Mesothelial cell of epicardium (in vitro differentiated cells): ENCODE measurements at regions not wholly inside any gene's neighbourhood (a gene's known extent, or its start where the extent isn't known, plus 50 kb on each side); places are given as distances from the start of the nearest gene placed in this dataset.

Experiments
- DNase-seq, 2 experiments: peaks; one replicate each; pipeline ENCODE4 v3.0.0; 2021; ENCODE audit warnings: low spot score in 2 of 2; ENCODE audit not compliant: unreplicated experiment in 2 of 2
- H3K27ac Mint-ChIP-seq: 2 replicates; pipeline ENCODE4 v1.8.0; 2021; ENCODE audit warnings: mixed read lengths
- H3K27me3 Mint-ChIP-seq: 2 replicates; pipeline ENCODE4 v1.8.0; 2021; ENCODE audit warnings: low read depth, mixed read lengths
- H3K36me3 Mint-ChIP-seq: 2 replicates; pipeline ENCODE4 v1.8.0; 2021; ENCODE audit warnings: mixed read lengths
- H3K4me1 Mint-ChIP-seq: 2 replicates; pipeline ENCODE4 v1.8.0; 2021; ENCODE audit warnings: mixed read lengths
- H3K4me3 Mint-ChIP-seq: 2 replicates; pipeline ENCODE4 v1.8.0; 2021; ENCODE audit warnings: mild to moderate bottlenecking, moderate library complexity, mixed read lengths
- H3K9me3 Mint-ChIP-seq: 2 replicates; pipeline ENCODE4 v1.8.0; 2021; ENCODE audit warnings: mixed read lengths
- TF ChIP-seq, protein P1 (sequence below): fragments of 200-600 bp; sonication (generic); IDR thresholded peaks from one replicate; pipeline ENCODE4 v1.5.0; 2021; ENCODE audit warnings: antibody characterized with exemption; ENCODE audit not compliant: unreplicated experiment

DNA sequence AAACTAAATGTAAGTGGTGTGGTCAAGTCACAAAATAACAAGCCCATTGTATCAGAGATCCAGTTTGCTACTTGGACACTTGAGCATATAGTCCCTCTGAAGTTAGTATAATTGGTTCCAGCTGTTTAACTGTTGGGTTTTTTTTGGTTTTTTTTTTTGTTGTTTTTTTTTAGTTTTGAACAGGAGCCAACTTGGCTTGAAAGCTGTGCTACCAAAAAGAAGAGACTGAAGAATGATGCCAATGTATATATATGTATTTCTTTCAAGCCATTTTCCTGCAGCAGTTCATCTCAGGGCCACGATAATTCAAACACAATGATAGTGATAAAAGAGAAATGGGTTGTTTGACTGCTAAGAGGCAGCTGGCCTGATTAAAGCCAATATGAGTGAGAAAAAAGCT lies 138.3 kb downstream of the PCDH18 start:
- TF ChIP-seq, protein P1, sequence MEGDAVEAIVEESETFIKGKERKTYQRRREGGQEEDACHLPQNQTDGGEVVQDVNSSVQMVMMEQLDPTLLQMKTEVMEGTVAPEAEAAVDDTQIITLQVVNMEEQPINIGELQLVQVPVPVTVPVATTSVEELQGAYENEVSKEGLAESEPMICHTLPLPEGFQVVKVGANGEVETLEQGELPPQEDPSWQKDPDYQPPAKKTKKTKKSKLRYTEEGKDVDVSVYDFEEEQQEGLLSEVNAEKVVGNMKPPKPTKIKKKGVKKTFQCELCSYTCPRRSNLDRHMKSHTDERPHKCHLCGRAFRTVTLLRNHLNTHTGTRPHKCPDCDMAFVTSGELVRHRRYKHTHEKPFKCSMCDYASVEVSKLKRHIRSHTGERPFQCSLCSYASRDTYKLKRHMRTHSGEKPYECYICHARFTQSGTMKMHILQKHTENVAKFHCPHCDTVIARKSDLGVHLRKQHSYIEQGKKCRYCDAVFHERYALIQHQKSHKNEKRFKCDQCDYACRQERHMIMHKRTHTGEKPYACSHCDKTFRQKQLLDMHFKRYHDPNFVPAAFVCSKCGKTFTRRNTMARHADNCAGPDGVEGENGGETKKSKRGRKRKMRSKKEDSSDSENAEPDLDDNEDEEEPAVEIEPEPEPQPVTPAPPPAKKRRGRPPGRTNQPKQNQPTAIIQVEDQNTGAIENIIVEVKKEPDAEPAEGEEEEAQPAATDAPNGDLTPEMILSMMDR, result no peak
- Mint-ChIP-seq H3K36me3 (no peaks in the 10 kb centered on the region), H3K4me3 (no peak overlapping the region), H3K9me3 (no peaks in the 10 kb centered on the region), H3K27me3 (no peaks in the 10 kb centered on the region), H3K27ac (peak overlapping the region; percentile 56), H3K4me1 (peaks cover 37% of the 10 kb centered on the region)
- no peak for DNase-seq

DNA sequence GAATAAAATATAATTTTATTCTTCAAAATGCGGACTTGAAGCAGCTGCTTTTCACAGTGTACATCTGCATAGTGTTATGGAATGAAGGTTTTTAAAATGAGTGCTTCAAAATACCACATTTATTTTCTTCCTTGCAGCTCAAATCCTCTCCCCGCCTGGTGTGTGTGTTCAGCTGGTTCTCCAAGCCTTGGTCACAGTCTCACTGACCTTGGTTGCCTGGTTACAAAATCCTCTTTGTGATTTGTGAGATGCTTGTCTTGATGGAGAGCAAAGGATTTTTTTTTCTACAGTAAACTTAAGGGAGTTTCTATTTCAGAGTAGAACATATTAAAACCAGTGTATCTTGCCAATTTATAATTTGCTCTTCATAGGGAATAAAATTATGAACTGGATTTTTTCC lies 139.2 kb downstream of the PCDH18 start:
- DNase-seq, result no peak
- no peak overlapping the region for H3K4me3 Mint-ChIP-seq

DNA sequence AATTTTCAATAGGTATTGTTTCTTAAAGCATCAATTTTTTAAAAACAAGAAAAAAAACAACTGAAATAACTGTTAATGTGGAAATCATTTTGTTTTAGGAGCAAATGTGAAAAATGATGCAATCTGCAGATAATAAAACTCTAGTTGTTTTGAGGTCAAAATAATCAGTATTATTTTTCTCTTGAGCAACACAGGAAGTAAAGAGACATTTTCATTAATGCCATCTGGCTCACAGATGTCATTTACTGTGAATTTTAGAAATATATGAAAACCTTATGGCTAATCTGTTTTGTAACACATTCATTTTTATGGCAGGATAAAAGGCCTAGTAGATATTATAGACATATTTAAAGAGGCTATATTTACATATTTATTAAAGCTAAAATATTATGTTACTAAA lies 141.6 kb downstream of the PCDH18 start:
- no peak for DNase-seq
- H3K9me3 Mint-ChIP-seq, result no peaks in the 10 kb centered on the region
- peaks cover 40% of the 10 kb centered on the region for H3K4me1 Mint-ChIP-seq
- H3K27me3 Mint-ChIP-seq, result no peaks in the 10 kb centered on the region
- H3K36me3 Mint-ChIP-seq, result no peaks in the 10 kb centered on the region
- TF ChIP-seq, protein P1, result no peak
- H3K27ac Mint-ChIP-seq, result peak overlapping the region; percentile 47
- no peak overlapping the region for H3K4me3 Mint-ChIP-seq

More for the DNA sequence above, 139.2 kb downstream of the PCDH18 start:
- TF ChIP-seq, protein P1, result no peak
- Mint-ChIP-seq H3K36me3 (no peaks in the 10 kb centered on the region), H3K27me3 (no peaks in the 10 kb centered on the region), H3K27ac (peak overlapping the region; percentile 93), H3K4me1 (peaks cover 38% of the 10 kb centered on the region), H3K9me3 (no peaks in the 10 kb centered on the region)

DNA sequence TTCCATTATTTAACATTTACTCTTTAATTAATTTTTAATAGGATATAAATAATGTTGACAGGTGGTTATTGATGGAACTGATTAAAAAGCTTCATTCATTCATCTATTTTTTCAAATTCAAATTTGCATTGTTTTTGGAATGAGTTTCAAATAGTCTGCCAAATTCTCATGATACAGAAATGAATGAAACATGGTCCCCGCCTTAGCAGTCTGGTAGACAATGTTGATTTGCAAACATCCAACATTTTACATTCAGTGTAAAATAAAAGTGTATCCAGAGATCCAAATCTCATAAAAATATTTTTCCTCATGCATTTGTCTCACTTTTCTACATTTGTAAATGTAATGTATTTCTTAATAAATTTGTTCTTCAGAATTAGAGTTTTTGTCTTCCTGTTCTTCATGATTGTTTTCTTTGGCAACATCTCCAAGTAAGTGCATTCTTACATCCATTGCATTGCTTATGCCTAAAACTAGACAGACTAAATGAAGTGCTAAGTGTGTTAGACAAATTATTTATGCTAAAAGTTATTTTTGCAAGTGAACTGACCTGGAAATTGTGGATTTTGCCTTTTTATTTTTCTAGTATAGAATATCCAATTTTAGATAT lies 142.3 kb downstream of the PCDH18 start:
- H3K27me3 Mint-ChIP-seq, result no peaks in the 10 kb centered on the region
- TF ChIP-seq, protein P1, result no peak
- DNase-seq, result no peak
- no peaks in the 10 kb centered on the region for H3K36me3 Mint-ChIP-seq
- H3K4me1 Mint-ChIP-seq, result peaks cover 40% of the 10 kb centered on the region
- H3K27ac Mint-ChIP-seq, result peak overlapping the region; percentile 47
- no peak overlapping the region for H3K4me3 Mint-ChIP-seq
- H3K9me3 Mint-ChIP-seq, result no peaks in the 10 kb centered on the region

DNA sequence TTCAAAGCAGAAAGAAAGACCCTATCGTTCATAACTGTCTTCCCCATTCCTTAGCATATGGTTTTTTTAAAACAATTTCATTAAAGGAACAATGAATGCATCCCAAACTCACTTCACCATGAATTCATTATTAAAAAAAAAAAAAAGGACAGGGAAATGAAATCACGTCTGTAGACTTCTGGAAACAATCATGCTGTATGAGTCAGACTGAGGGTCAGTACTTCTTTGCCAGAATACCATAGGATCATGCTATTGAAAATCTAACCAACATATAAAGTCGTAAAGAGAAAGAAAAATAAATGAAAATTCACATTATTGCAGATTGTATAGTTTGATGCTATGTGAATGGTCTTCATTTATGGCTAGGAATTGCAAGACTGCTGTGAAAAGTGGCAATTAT lies 144.4 kb downstream of the PCDH18 start:
- H3K27me3 Mint-ChIP-seq, result no peaks in the 10 kb centered on the region
- TF ChIP-seq, protein P1, result no peak
- no peak for DNase-seq
- peaks cover 34% of the 10 kb centered on the region for H3K4me1 Mint-ChIP-seq
- peak overlapping the region; percentile 25 for H3K27ac Mint-ChIP-seq
- peaks cover 5% of the 10 kb centered on the region for H3K9me3 Mint-ChIP-seq
- H3K36me3 Mint-ChIP-seq, result no peaks in the 10 kb centered on the region
- H3K4me3 Mint-ChIP-seq, result no peak overlapping the region

DNA sequence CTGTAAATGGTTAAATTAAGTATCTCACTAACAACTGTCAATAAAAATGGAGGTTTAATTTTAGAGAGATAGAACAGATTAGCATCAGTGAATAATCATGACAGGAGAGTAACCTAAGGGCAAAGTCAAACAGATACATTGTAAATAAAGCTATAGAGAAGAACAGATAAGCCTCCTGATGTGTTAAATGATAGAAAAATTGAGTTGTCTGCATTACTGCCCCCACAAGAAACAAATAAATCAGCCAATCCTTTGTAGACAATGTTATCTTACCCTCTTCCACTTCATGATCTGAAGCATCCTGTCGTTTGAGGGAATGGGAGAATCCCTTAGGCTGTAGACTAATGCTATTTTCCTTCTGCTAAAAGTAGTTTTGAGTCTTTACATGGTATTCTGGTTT lies 147.8 kb downstream of the PCDH18 start:
- no peak for DNase-seq
- H3K27me3 Mint-ChIP-seq, result no peaks in the 10 kb centered on the region
- H3K9me3 Mint-ChIP-seq, result peaks cover 10% of the 10 kb centered on the region
- H3K4me3 Mint-ChIP-seq, result no peak overlapping the region
- peaks cover 9% of the 10 kb centered on the region for H3K4me1 Mint-ChIP-seq
- H3K27ac Mint-ChIP-seq, result no peak overlapping the region
- TF ChIP-seq, protein P1, result no peak
- no peaks in the 10 kb centered on the region for H3K36me3 Mint-ChIP-seq
